HPDE6-E6E7 (cell line): ENCODE measurements at regions not wholly inside any gene's neighbourhood (a gene's known extent, or its start where the extent isn't known, plus 50 kb on each side); places are given as distances from the start of the nearest gene placed in this dataset.
"Not testable (repeated sequence)": the region's sequence is repeated elsewhere in the genome, so short reads cannot be mapped to it uniquely, and the experiment has no call there.

Source experiments
- DNase-seq: peaks from one replicate; pipeline ENCODE4 v3.0.0; 2011; ENCODE audit warnings: missing footprints; ENCODE audit errors: extremely low spot score

GRCh38 chr21:26331205-26331980, 160.8 kb upstream of the APP start:
- no peak for DNase-seq

- DNase-seq: no peak
Measured at GRCh38 chr21:26320596-26320995, 150.0 kb upstream of the APP start.

GRCh38 chr21:26307640-26308039, 137.1 kb upstream of the APP start:
- no peak for DNase-seq

- no peak for DNase-seq
Measured at GRCh38 chr21:26297851-26298250, 127.3 kb upstream of the APP start.

- no peak for DNase-seq
Measured at GRCh38 chr21:26293141-26293946, 122.8 kb upstream of the APP start.

GRCh38 chr21:26288026-26288425, 117.5 kb upstream of the APP start:
- no peak for DNase-seq

GRCh38 chr21:26284531-26284930, 114.0 kb upstream of the APP start:
- DNase-seq: no peak

- no peak for DNase-seq
Measured at GRCh38 chr21:26282058-26282457, 111.5 kb upstream of the APP start.

- DNase-seq: no peak
Measured at GRCh38 chr21:26281506-26281905, 110.9 kb upstream of the APP start.

GRCh38 chr21:26280775-26281174, 110.2 kb upstream of the APP start:
- no peak for DNase-seq

GRCh38 chr21:26280148-26280547, 109.6 kb upstream of the APP start:
- no peak for DNase-seq

- no peak for DNase-seq
Measured at GRCh38 chr21:26275801-26276200, 105.2 kb upstream of the APP start.

- DNase-seq: no peak
Measured at GRCh38 chr21:26273686-26274313, 103.2 kb upstream of the APP start.

GRCh38 chr21:26267389-26267788, 96.8 kb upstream of the APP start:
- DNase-seq: no peak

- no peak for DNase-seq
Measured at GRCh38 chr21:26246073-26246472, 75.5 kb upstream of the APP start.

- DNase-seq: no peak
Measured at GRCh38 chr21:26245428-26245827, 74.9 kb upstream of the APP start.

GRCh38 chr21:26238646-26239045, 68.1 kb upstream of the APP start:
- DNase-seq: no peak

- no peak for DNase-seq
Measured at GRCh38 chr21:26236281-26236680, 65.7 kb upstream of the APP start.

- DNase-seq: not testable (repeated sequence)
Measured at GRCh38 chr21:26233297-26233696, 62.7 kb upstream of the APP start.

- DNase-seq: not testable (repeated sequence)
Measured at GRCh38 chr21:26232491-26232890, 61.9 kb upstream of the APP start.

- no peak for DNase-seq
Measured at GRCh38 chr21:26227130-26227529, 56.6 kb upstream of the APP start.

- DNase-seq: no peak
Measured at GRCh38 chr21:26226724-26227123, 56.2 kb upstream of the APP start.

- DNase-seq: no peak
Measured at GRCh38 chr21:26225046-26225445, 54.5 kb upstream of the APP start.
